KOPT-K1 (cell line): ENCODE measurements at regions not wholly inside any gene's neighbourhood (a gene's known extent, or its start where the extent isn't known, plus 50 kb on each side); places are given as distances from the start of the nearest gene placed in this dataset.
"Not testable (repeated sequence)": the region's sequence is repeated elsewhere in the genome, so short reads cannot be mapped to it uniquely, and the experiment has no call there.

Experiments used
- H3K27ac ChIP-seq: fragments of 200-600 bp; sonication (generic); 2 replicates; pipeline ENCODE4 v1.5.1; 2016; ENCODE audit warnings: antibody characterized with exemption, mild to moderate bottlenecking, low read depth, low read length; ENCODE audit not compliant: poor library complexity, severe bottlenecking
- H3K36me3 ChIP-seq: fragments of 200-600 bp; sonication (generic); 2 replicates; pipeline ENCODE4 v1.5.1; 2017; ENCODE audit warnings: antibody characterized with exemption, mild to moderate bottlenecking, low read length, moderate library complexity; ENCODE audit not compliant: insufficient read depth
- H3K9me3 ChIP-seq: fragments of 200-600 bp; sonication (generic); 2 replicates; pipeline ENCODE4 v1.5.1; 2017; ENCODE audit warnings: antibody characterized with exemption, low read length, mild to moderate bottlenecking; ENCODE audit not compliant: insufficient read depth, poor library complexity, severe bottlenecking

DNA sequence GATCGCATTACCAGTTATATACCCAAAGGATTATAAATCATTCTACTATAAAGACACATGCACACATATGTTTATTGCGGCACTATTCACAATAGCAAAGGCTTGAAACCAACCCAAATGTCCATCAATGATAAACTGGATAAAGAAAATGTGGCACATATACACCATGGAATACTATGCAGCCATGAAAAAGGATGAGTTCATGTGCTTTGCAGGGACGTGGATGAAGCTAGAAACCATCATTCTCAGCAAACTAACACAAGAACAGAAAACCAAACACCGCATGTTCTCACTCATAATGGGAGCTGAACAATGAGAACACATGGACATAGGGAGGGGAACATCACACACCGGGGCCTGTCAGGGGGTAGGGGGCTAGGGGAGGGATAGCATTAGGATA lies 495.8 kb downstream of the AACS start:
- not testable (repeated sequence) for H3K27ac ChIP-seq, H3K36me3 ChIP-seq, H3K9me3 ChIP-seq

DNA sequence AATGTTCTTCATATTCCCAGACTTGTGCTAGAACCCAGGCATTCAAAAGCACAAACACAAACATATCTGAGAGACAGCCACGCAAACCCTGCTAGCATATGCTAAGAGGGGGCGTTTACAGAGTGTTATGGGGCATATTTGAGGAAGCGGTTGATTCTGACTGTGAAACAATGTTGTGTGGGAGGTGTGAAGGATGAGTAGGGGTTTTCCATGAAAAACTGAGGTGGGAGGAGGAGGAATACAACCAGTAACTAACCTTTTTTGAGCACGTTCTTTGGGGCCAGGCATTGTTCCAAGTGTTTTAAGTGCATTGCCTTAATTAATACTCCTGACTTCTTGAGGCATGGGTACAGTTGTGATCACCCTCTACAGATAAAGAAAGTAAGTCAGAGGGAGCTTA lies 499.5 kb downstream of the AACS start:
- no peaks in the 10 kb centered on the region for H3K9me3 ChIP-seq
- no peaks in the 10 kb centered on the region for H3K36me3 ChIP-seq
- H3K27ac ChIP-seq = no peak overlapping the region

DNA sequence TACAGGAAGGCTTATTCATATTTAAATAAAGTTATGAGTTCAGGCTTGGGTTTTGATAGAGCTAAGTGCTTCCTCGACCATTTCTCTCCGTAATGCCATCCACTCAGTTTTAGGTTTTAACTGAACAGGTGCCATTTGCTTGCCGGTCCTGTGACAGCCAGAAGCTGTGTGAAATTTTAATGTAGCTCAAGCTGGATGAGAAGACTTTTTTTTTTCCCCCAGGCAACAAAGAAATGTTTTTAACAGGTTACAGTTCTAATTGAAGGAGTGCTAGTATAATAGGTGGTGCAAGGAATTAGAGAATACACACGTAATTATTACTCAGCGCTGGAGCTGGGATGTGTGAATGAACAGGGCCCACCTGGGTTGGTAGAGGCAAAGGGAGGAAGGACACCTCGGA lies 502.3 kb downstream of the AACS start:
- Histone ChIP-seq H3K36me3 (no peaks in the 10 kb centered on the region), H3K9me3 (no peaks in the 10 kb centered on the region), H3K27ac (no peak overlapping the region)

DNA sequence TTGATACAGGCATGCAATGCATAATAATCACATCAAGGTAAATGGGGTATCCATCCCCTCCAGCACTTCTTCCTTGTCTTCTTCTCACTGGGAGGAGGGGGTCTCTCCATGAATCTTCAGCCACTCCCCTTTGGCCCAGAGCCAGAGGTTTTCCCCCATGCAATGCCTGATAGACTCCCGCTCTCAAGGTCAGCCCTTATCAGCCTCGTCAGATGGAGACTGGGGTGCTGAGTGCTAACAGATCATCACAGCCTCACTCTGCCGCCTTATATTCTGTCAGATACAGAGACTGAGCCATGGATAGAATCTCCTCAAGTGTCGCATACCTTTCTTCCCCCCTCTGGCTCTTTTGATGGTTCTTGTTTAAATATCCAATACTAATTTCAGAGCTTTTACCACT lies 503.1 kb downstream of the AACS start:
- Histone ChIP-seq H3K36me3 (no peaks in the 10 kb centered on the region), H3K9me3 (no peaks in the 10 kb centered on the region), H3K27ac (no peak overlapping the region)

DNA sequence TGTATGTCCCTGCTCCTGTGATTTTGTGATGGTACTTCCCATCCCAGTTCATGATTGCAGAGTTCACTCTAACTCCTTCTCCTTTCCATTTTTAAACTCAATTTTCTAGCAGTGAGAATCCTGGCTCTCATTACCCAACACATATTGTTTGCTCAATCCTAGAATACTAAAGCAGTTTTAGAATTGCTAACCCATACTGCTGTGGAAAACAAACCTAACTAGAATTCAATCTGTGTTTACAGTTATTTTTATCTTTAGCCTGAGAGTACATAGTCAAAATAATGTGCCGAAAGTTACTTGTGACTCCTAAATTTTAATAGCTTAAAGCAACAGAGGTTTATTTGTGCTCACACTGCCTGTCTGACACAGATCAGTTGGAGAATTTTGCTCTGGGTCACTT lies 508.0 kb downstream of the AACS start:
- Histone ChIP-seq H3K9me3 (peaks cover 5% of the 10 kb centered on the region), H3K27ac (no peak overlapping the region), H3K36me3 (no peaks in the 10 kb centered on the region)

DNA sequence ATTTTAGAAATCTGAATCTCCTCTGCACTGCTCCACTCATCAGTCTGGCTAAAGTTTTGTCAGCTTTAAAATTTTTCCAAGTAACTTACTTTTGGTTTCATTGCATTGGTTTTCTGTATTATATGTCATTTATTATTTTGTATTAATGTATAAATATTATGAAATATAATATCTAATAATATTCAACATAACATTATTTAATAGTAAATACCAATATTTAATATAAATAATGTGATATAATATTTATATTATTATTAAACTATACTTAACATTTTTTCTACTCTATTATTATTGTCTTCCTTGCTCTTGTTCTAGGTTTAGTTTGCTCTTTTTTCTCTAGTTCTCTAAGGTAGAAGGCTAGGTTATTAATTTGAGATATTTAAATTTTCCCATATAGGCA lies 512.1 kb downstream of the AACS start:
- no peaks in the 10 kb centered on the region for H3K36me3 ChIP-seq
- H3K9me3 ChIP-seq = peaks cover 12% of the 10 kb centered on the region
- H3K27ac ChIP-seq = no peak overlapping the region

DNA sequence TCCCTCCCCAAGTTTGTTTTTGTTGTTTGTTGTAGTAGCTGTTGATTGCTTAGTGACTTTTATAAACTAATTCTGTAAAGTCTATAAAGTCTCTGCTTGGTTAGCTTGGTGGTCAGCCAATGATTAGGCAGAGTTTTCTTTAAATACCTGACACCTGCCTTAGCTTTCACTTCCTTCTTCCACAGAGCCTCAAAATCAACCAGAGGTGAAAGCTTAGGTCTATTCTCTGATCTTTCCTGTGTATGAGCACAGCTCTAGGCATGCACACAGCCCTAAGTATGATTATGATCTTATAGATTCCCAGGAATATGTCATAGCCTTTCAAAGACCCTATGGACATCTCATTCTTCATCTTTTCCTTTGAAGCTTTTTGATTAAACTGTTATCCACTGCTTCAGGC lies 514.7 kb downstream of the AACS start:
- H3K9me3 ChIP-seq = peaks cover 12% of the 10 kb centered on the region

DNA sequence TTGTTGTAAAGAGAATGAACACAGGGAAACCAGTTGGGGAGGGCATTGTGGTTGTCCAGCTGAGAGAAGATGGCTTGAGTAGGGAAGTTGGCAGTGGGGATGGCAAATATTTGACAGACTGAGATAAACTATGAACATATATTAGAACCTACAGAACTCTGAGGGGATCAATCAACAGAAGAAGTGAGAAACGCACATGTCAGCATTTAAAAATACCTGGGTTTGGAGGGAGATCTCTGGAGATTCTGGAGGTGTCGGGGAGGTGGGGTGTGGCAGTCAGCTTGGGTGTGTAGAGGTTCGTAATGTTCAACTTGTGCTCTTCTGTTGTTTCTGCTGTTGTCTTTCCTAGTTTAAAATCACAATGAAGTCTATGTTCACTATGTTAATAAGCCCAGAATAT lies 517.8 kb downstream of the AACS start:
- Histone ChIP-seq H3K9me3 (peaks cover 9% of the 10 kb centered on the region), H3K27ac (no peak overlapping the region), H3K36me3 (no peaks in the 10 kb centered on the region)

More for the DNA sequence above, 514.7 kb downstream of the AACS start:
- no peaks in the 10 kb centered on the region for H3K36me3 ChIP-seq
- H3K27ac ChIP-seq = no peak overlapping the region

DNA sequence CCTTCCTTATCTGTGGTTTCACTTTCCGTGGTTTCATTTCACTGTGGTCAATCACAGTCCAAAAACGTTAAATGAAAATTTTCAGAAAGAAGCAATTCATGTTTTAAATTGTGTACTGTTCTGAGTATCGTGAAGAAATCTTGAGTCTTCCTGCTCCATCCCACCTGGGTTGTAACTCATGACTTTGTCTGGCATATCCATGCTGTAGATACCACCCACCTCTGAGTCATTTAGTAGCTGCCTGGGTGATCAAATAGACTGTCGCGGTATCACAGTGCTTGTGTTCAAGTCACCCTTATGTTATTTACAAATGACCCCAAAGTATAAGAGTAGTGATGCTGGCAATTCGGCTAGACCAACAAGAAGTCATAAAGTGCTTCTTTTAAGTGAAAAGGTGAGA lies 521.2 kb downstream of the AACS start:
- H3K9me3 ChIP-seq = no peaks in the 10 kb centered on the region
- no peaks in the 10 kb centered on the region for H3K36me3 ChIP-seq
- H3K27ac ChIP-seq = no peak overlapping the region

DNA sequence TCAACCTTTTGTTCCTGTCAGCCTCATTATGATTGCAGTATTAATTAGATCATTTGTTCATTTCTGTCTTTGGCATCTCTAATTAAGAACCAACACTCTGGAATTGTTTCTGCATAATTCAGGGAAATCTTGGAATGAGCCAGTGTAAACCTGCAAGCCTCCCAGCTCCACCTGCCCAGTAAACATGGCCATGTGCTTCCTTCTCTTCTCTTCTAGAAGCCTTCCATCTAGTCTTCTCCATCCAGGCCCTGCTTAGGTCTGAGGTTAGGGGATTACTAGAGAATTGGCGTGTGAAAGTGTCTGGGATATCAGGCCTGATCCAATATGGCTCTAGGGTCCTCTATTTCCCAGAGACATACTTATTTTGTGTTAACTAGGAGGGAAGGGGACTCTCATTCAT lies 528.0 kb downstream of the AACS start:
- H3K27ac ChIP-seq = no peak overlapping the region
- no peaks in the 10 kb centered on the region for H3K36me3 ChIP-seq
- peaks cover 9% of the 10 kb centered on the region for H3K9me3 ChIP-seq

DNA sequence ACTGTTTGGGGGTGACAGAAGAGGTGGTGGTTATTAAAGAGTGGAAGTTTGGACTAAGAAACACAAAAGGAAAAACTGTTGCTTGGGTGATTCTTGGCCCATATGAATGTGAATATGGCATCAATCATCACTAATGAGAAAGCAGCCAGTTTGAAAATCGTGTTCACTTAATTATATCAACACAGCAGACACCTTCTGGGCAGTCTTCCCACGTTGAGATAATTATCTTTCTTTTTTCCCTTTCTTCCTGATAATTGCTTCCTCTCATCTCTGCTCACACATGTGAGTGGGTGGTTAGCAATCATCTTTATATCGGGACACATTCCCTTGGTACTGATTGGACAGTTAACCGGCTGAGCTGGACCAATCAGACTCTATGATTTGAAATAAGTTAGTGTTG lies 539.7 kb downstream of the AACS start:
- no peaks in the 10 kb centered on the region for H3K36me3 ChIP-seq
- H3K9me3 ChIP-seq = no peaks in the 10 kb centered on the region
- no peak overlapping the region for H3K27ac ChIP-seq

DNA sequence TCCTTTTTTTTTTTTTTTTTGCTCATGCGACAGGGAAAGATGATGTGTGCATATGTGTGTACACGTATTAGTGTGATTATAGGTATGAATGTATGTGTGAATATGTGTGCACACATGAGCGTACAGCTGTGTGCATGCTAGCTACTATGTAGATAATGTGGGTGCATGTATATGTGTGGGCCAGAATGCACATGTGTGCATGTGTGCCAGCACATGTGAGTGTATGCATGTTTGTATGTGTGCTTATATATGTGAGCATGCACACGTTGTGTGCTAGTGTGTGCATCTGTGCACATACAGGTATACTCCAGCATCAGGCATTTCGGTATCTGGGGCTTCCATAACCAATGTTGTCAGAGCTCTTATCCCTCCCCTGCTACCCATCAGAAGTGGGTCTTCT lies 541.1 kb downstream of the AACS start:
- Histone ChIP-seq H3K9me3 (no peaks in the 10 kb centered on the region), H3K36me3 (no peaks in the 10 kb centered on the region), H3K27ac (no peak overlapping the region)

DNA sequence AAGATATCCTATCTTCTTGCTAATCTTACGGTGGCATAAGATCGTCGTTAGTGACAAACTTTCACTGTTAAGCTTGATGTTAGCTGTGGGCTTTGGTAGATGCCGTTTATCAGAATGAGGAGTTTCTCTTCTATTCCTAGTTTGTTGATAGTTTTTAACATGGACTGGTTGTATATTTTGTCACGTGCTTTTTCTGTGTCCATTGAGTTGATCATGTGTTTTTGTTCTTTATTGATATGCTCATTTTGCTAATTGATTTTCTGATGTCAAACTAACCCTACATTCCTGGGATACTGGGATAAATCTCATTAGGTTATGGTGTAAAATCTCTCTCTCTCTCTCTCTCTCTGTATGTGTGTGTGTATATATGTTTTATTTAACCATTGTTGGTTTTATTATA lies 545.1 kb downstream of the AACS start:
- H3K9me3 ChIP-seq = no peaks in the 10 kb centered on the region
- H3K27ac ChIP-seq = no peak overlapping the region
- H3K36me3 ChIP-seq = no peaks in the 10 kb centered on the region

DNA sequence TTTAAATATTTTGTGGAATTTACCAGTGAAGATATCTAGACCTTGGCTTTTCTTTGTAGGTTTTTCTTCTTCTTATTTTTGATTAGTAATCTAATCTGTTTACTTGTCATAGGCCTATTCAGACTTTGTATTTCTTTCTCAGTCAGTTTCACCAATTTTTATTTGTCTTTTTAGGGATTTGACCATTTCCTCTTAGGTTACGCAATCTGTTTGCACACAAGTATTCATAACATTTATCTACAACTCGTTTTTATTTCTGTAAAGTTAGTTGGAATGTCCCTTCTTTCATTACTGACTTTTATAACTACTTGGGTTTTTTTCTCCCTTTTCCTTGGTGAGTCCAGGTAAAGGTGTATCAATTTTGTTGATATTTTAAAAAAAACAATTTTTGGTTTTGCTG lies 545.7 kb downstream of the AACS start:
- Histone ChIP-seq H3K27ac (no peak overlapping the region), H3K9me3 (no peaks in the 10 kb centered on the region), H3K36me3 (no peaks in the 10 kb centered on the region)

DNA sequence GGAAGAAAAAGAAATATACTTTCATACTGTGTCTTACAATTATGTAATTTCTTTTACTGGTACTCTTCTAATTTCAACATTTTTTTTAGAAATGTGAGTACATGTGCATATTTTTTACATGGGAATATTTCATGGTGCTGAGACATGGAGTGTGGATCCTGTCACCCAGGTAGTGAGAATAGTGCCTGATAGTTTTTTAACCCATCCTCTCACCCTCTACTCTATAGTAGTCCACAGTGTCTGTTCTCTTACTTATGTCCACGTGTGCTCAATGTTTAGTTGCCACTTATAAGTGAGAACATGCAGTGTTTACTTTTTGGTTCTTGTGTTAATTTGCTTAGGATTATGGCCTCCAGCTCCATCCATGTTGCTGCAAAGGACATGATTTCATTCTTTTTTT lies 548.8 kb downstream of the AACS start:
- H3K36me3 ChIP-seq = no peaks in the 10 kb centered on the region
- H3K27ac ChIP-seq = no peak overlapping the region
- no peaks in the 10 kb centered on the region for H3K9me3 ChIP-seq

DNA sequence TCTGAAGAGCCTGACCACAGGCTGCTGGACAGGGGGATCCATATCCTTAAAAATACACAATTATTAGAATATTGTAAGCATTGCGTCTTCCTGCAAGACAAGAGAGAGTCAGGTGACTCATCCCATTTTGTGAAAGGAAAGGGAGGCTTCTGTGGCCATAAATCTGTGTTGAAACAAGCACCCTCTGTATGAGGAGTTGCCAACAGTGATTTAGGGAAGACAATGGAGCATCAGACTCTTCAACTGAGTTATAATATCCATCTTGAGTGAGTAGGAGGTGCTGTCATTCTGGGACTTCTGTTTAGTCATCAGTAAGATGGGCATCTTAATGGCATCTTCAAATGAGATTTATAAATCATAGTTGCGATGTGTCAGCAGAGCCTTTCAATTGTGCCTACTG lies 554.5 kb downstream of the AACS start:
- Histone ChIP-seq H3K27ac (no peak overlapping the region), H3K9me3 (no peaks in the 10 kb centered on the region), H3K36me3 (no peaks in the 10 kb centered on the region)

DNA sequence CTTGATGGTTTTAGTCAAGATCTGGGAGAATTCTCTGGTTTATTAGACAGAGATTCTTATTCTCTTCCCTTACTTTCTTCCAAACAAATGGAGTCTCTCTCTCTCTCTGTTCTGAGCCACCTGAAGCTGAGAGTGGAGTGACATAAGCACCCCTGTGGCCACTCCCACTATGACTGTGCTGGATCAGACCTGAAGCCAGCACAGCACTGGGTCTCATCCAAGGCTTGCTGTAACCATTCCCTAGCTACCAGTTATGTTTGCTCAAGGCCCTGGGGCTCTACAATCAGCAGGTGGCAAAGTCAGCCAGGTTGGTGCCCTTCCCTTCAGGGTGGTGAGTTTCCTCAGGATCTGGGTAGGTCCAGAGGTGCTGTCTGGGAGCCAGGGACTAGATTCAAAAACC lies 568.5 kb downstream of the AACS start:
- Histone ChIP-seq H3K36me3 (no peaks in the 10 kb centered on the region), H3K9me3 (no peaks in the 10 kb centered on the region), H3K27ac (no peak overlapping the region)
